Liver (tissue), 3 donors: ENCODE measurements at regions not wholly inside any gene's neighbourhood (a gene's known extent, or its start where the extent isn't known, plus 50 kb on each side); places are given as distances from the start of the nearest gene placed in this dataset.

Source experiments
- CTCF ChIP-seq: fragments of 150-350 bp; IDR thresholded peaks from 2 replicates; pipeline ENCODE4 v1.5.1; 2017; ENCODE audit warnings: improper control_type of control experiment, low read depth, low read length; ENCODE audit not compliant: missing input control
- FOXA1 ChIP-seq: IDR thresholded peaks from 2 replicates; pipeline ENCODE4 v1.6.1; 2016; ENCODE audit warnings: antibody characterized with exemption
- MAX ChIP-seq: IDR thresholded peaks from 2 replicates; pipeline ENCODE4 v1.6.1; 2016; ENCODE audit warnings: antibody characterized with exemption
- RAD21 ChIP-seq, 2 donors: IDR thresholded peaks; 2 replicates each; pipeline ENCODE4 v1.6.1; 2016; ENCODE audit warnings: antibody characterized with exemption in 2 of 2, mild to moderate bottlenecking in 2 of 2
- SP1 ChIP-seq: IDR thresholded peaks from 2 replicates; pipeline ENCODE4 v1.6.1; 2018; ENCODE audit warnings: antibody characterized with exemption, mild to moderate bottlenecking
- donor health status: healthy.
- donor health status: healthy.

- TF ChIP-seq CTCF, result no peak
- TF ChIP-seq FOXA1, result no peak
- TF ChIP-seq SP1, result no peak
- TF ChIP-seq RAD21 (IDR thresholded peaks at IDR 0.05), result no peak
- no peak for TF ChIP-seq MAX
These were observed 411.8 kb upstream of the SALL1 start for GRCh38 chr16:51562891-51563290.
